H9 (cell line): ENCODE measurements at regions not wholly inside any gene's neighbourhood (a gene's known extent, or its start where the extent isn't known, plus 50 kb on each side); places are given as distances from the start of the nearest gene placed in this dataset.
A peak's percentile ranks its signal among the peaks of the same experiment; 100 is the strongest.

Experiments
- DNase-seq: peaks from one replicate; pipeline ENCODE4 v3.0.0-alpha.2; 2017
- H2AFZ ChIP-seq: one replicate; pipeline ENCODE4 v1.6.1; 2013; ENCODE audit warnings: mild to moderate bottlenecking, low read length, control low read depth, moderate library complexity
- H2AK5ac ChIP-seq: 2 replicates; pipeline ENCODE4 v1.6.1; 2013; ENCODE audit warnings: low read length, control low read depth, mixed read lengths; ENCODE audit not compliant: insufficient read length
- H2BK120ac ChIP-seq: one replicate; pipeline ENCODE4 v1.6.1; 2013; ENCODE audit warnings: low read depth, mild to moderate bottlenecking, low read length, control low read depth, inconsistent platforms; ENCODE audit not compliant: poor library complexity, severe bottlenecking
- H2BK12ac ChIP-seq: 2 replicates; pipeline ENCODE4 v1.6.1; 2013; ENCODE audit warnings: low read length, control low read depth, mixed read lengths, low read depth; ENCODE audit not compliant: insufficient read length
- H2BK15ac ChIP-seq: 2 replicates; pipeline ENCODE4 v1.6.1; 2013; ENCODE audit warnings: low read depth, low read length, control low read depth
- H2BK20ac ChIP-seq: one replicate; pipeline ENCODE4 v1.6.1; 2013; ENCODE audit warnings: low read depth, mild to moderate bottlenecking, low read length, control low read depth, inconsistent platforms; ENCODE audit not compliant: poor library complexity, severe bottlenecking
- H2BK5ac ChIP-seq: 2 replicates; pipeline ENCODE4 v1.6.1; 2013; ENCODE audit warnings: low read length, control low read depth, mixed read lengths; ENCODE audit not compliant: insufficient read length
- H3K14ac ChIP-seq: 2 replicates; pipeline ENCODE4 v1.6.1; 2013; ENCODE audit warnings: low read length, control low read depth; ENCODE audit not compliant: insufficient read depth
- H3K18ac ChIP-seq: 2 replicates; pipeline ENCODE4 v1.6.1; 2013; ENCODE audit warnings: low read depth, mild to moderate bottlenecking, mixed read lengths, low read length, control low read depth; ENCODE audit not compliant: insufficient read length
- H3K23ac ChIP-seq: 2 replicates; pipeline ENCODE4 v1.6.1; 2013; ENCODE audit warnings: low read length, control low read depth, mixed read lengths, low read depth; ENCODE audit not compliant: insufficient read length
- H3K23me2 ChIP-seq: 2 replicates; pipeline ENCODE4 v1.6.1; 2013; ENCODE audit warnings: low read depth, mild to moderate bottlenecking, mixed read lengths, low read length, control low read depth; ENCODE audit not compliant: insufficient read length, poor library complexity, severe bottlenecking
- H3K27ac ChIP-seq: 2 replicates; pipeline ENCODE4 v1.5.1; 2013; ENCODE audit warnings: low read length, control low read depth, mixed read lengths, low read depth; ENCODE audit not compliant: insufficient read length
- H3K27me3 ChIP-seq: 2 replicates; pipeline ENCODE4 v1.6.1; 2013; ENCODE audit warnings: low read length, control low read depth, inconsistent platforms; ENCODE audit not compliant: insufficient read depth
- H3K4ac ChIP-seq: 2 replicates; pipeline ENCODE4 v1.6.1; 2013; ENCODE audit warnings: low read depth, mild to moderate bottlenecking, control low read depth, inconsistent platforms, low read length, moderate library complexity
- H3K4me1 ChIP-seq: 2 replicates; pipeline ENCODE4 v1.6.1; 2013; ENCODE audit warnings: low read length, control low read depth, inconsistent platforms; ENCODE audit not compliant: insufficient read depth
- H3K4me2 ChIP-seq: 2 replicates; pipeline ENCODE4 v1.6.1; 2013; ENCODE audit warnings: low read length, control low read depth, mixed read lengths; ENCODE audit not compliant: insufficient read length, insufficient read depth
- H3K56ac ChIP-seq: 2 replicates; pipeline ENCODE4 v1.6.1; 2013; ENCODE audit warnings: low read depth, mild to moderate bottlenecking, mixed read lengths, low read length, control low read depth; ENCODE audit not compliant: insufficient read length
- H3K79me1 ChIP-seq: 2 replicates; pipeline ENCODE4 v1.6.1; 2013; ENCODE audit warnings: low read depth, mild to moderate bottlenecking, moderate library complexity, low read length, control low read depth, inconsistent platforms; ENCODE audit not compliant: insufficient read depth, poor library complexity, severe bottlenecking
- H3K79me2 ChIP-seq: 2 replicates; pipeline ENCODE4 v1.6.1; 2013; ENCODE audit warnings: low read length, control low read depth, inconsistent platforms; ENCODE audit not compliant: insufficient read depth
- H3K9ac ChIP-seq: 2 replicates; pipeline ENCODE4 v1.6.1; 2013; ENCODE audit warnings: low read length, control low read depth, mixed read lengths; ENCODE audit not compliant: insufficient read length; ENCODE audit errors: extremely low read depth
- H3K9me3 ChIP-seq: one replicate; pipeline ENCODE4 v1.6.1; 2013; ENCODE audit warnings: low read depth, low read length, inconsistent platforms; ENCODE audit not compliant: control insufficient read depth
- H3T11ph ChIP-seq: one replicate; pipeline ENCODE4 v1.6.1; 2013; ENCODE audit warnings: mild to moderate bottlenecking, low read length, control low read depth, inconsistent platforms
- H4K20me1 ChIP-seq: one replicate; pipeline ENCODE4 v1.6.1; 2013; ENCODE audit not compliant: control insufficient read depth, insufficient read length, insufficient read depth
- H4K5ac ChIP-seq: 2 replicates; pipeline ENCODE4 v1.6.1; 2013; ENCODE audit warnings: low read depth, mild to moderate bottlenecking, mixed read lengths, low read length, control low read depth; ENCODE audit not compliant: insufficient read length
- H4K8ac ChIP-seq: replicated peaks from 2 replicates; pipeline ENCODE4 v1.6.1; 2013; ENCODE audit warnings: low read length, control low read depth, mixed read lengths, low read depth; ENCODE audit not compliant: insufficient read length
- H4K91ac ChIP-seq: 2 replicates; pipeline ENCODE4 v1.6.1; 2013; ENCODE audit warnings: low read depth, mild to moderate bottlenecking, moderate library complexity, mixed read lengths, low read length, control low read depth; ENCODE audit not compliant: insufficient read length
- H3K27ac Mint-ChIP-seq, 3 experiments: 2 replicates in 2 of 3; 3 replicates in 1 of 3; pipeline ENCODE4 v1.8.0; 2020 to 2021; ENCODE audit warnings: mixed read lengths in 3 of 3, mild to moderate bottlenecking in 1 of 3, moderate library complexity in 1 of 3
- H3K27me3 Mint-ChIP-seq: 2 replicates; pipeline ENCODE4 v1.8.0; 2021; ENCODE audit warnings: low read depth, mild to moderate bottlenecking, moderate library complexity, mixed read lengths
- H3K36me3 Mint-ChIP-seq, 3 experiments: 2 replicates in 2 of 3; 3 replicates in 1 of 3; pipeline ENCODE4 v1.8.0; 2020 to 2021; ENCODE audit warnings: low read depth in 3 of 3, mixed read lengths in 3 of 3; ENCODE audit not compliant: insufficient read depth in 1 of 3
- H3K4me1 Mint-ChIP-seq, 2 experiments: 2 replicates each; pipeline ENCODE4 v1.8.0; 2020; ENCODE audit warnings: mixed read lengths in 2 of 2
- H3K4me3 Mint-ChIP-seq, 2 experiments: 2 replicates in 1 of 2; 3 replicates in 1 of 2; pipeline ENCODE4 v1.8.0; 2020 to 2021; ENCODE audit warnings: mild to moderate bottlenecking in 2 of 2, mixed read lengths in 2 of 2, moderate library complexity in 1 of 2
- H3K9me3 Mint-ChIP-seq, 2 experiments: 2 replicates in 1 of 2; 3 replicates in 1 of 2; pipeline ENCODE4 v1.8.0; 2020; ENCODE audit warnings: mild to moderate bottlenecking in 2 of 2, mixed read lengths in 2 of 2, moderate library complexity in 1 of 2
- CTCF ChIP-seq: fragments of 200-600 bp; sonication (generic); conservative IDR thresholded peaks from 3 replicates; pipeline ENCODE4 v1.8.0; 2021; ENCODE audit warnings: antibody characterized with exemption, mild to moderate bottlenecking
- WGBS: extraction: QIAGEN DNeasy Blood & Tissue Kit; methylation state at CpG from one replicate; pipeline ENCODE4 v1.1.7; 2013; ENCODE audit warnings: missing lambda C conversion rate, low lambda C conversion rate, mixed read lengths; ENCODE audit not compliant: insufficient read length; ENCODE audit errors: extremely low coverage; 5-methylcytosine and 5-hydroxymethylcytosine counted together

GRCh38 chr11:103699216-103699615 is 337.2 kb upstream of the DDI1 start:
- no peaks in the 10 kb centered on the region for H3K79me2 ChIP-seq
- H2BK5ac ChIP-seq: no peak overlapping the region
- H2AFZ ChIP-seq: no peak overlapping the region
- no peaks in the 10 kb centered on the region for H3K9me3 Mint-ChIP-seq
- no peak overlapping the region for H3K56ac ChIP-seq
- 0 out of 7 replicates have a peak overlapping the region, but pooled peaks of 1 of the 3 experiments have one; percentile 18 for H3K27ac Mint-ChIP-seq
- WGBS: no CpG with 5 or more reads among the region's 3 CpGs
- no peak overlapping the region for H2BK20ac ChIP-seq
- H3K36me3 Mint-ChIP-seq: no peaks in the 10 kb centered on the region
- H3K27ac ChIP-seq: no peak overlapping the region
- H3K27me3 ChIP-seq: no peaks in the 10 kb centered on the region
- H3K4me2 ChIP-seq: no peak overlapping the region
- DNase-seq: no peak
- H3K4me1 ChIP-seq: peaks cover 2% of the 10 kb centered on the region; the same call in 1 of the 2 replicates
- no peak overlapping the region for H4K5ac ChIP-seq
- no peak overlapping the region for H3K9ac ChIP-seq
- no peaks in the 10 kb centered on the region; a peak in 2 of 4 replicates for H3K4me1 Mint-ChIP-seq
- H4K8ac ChIP-seq: no peak overlapping the region
- H3K9me3 ChIP-seq: no peaks in the 10 kb centered on the region
- H3K4ac ChIP-seq: no peak overlapping the region
- no peak overlapping the region for H2BK12ac ChIP-seq
- no peak overlapping the region for H2AK5ac ChIP-seq
- H4K20me1 ChIP-seq: no peaks in the 10 kb centered on the region
- no peak overlapping the region for H4K91ac ChIP-seq
- no peak overlapping the region for H3T11ph ChIP-seq
- H3K14ac ChIP-seq: no peak overlapping the region
- no peak; the same call in 2 of the 3 replicates for TF ChIP-seq CTCF
- H3K4me3 Mint-ChIP-seq: no peak overlapping the region
- no peaks in the 10 kb centered on the region for H3K79me1 ChIP-seq
- H2BK120ac ChIP-seq: no peak overlapping the region
- no peaks in the 10 kb centered on the region for H3K23me2 ChIP-seq
- H3K18ac ChIP-seq: no peak overlapping the region
- H3K23ac ChIP-seq: no peak overlapping the region
- no peaks in the 10 kb centered on the region for H3K27me3 Mint-ChIP-seq
- H2BK15ac ChIP-seq: no peak overlapping the region
